HEK293 (cell line): ENCODE measurements at regions not wholly inside any gene's neighbourhood (a gene's known extent, or its start where the extent isn't known, plus 50 kb on each side); places are given as distances from the start of the nearest gene placed in this dataset.

Experiments used
- TCF7L2 ChIP-seq: IDR thresholded peaks from 2 replicates; pipeline ENCODE4 v1.6.1; 2011; ENCODE audit warnings: low read depth, mild to moderate bottlenecking, inconsistent platforms, low read length, moderate library complexity, borderline replicate concordance
- YY1 ChIP-seq: fragments of 450-650 bp; formaldehyde crosslinking; IDR thresholded peaks from 2 replicates; pipeline ENCODE4 v1.5.1; 2018; ENCODE audit warnings: missing biosample characterization, missing genetic modification characterization
- ZNF274 ChIP-seq, 2 experiments: fragments of 200-500 bp in 1 of 2; fragments of 450-650 bp in 1 of 2; sonication (Bioruptor generic) in 1 of 2; formaldehyde crosslinking in 1 of 2; IDR thresholded peaks; 2 replicates each; pipeline versions ENCODE4 v1.5.1 to v1.6.1; 2014 to 2016; ENCODE audit warnings: borderline replicate concordance in 1 of 2, inconsistent platforms in 1 of 2, low read length in 1 of 2, missing biosample characterization in 1 of 2, missing genetic modification characterization in 1 of 2
- ZNF335 ChIP-seq: fragments of 450-650 bp; formaldehyde crosslinking; conservative IDR thresholded peaks from 2 replicates; pipeline ENCODE4 v1.5.1; 2016; ENCODE audit warnings: missing biosample characterization, missing genetic modification characterization
- ZNF521 ChIP-seq: fragments of 450-650 bp; formaldehyde crosslinking; IDR thresholded peaks from 2 replicates; pipeline ENCODE4 v1.5.1; 2017; ENCODE audit warnings: missing biosample characterization, mild to moderate bottlenecking, missing genetic modification characterization
- TF ChIP-seq, protein P1 (sequence below): fragments of 450-650 bp; formaldehyde crosslinking; IDR thresholded peaks from 2 replicates; pipeline ENCODE4 v1.5.1; 2016; ENCODE audit warnings: missing biosample characterization, missing genetic modification characterization
- TF ChIP-seq, protein P2 (sequence below): fragments of 450-650 bp; formaldehyde crosslinking; IDR thresholded peaks from 2 replicates; pipeline ENCODE4 v1.5.1; 2017; ENCODE audit warnings: missing biosample characterization, missing genetic modification characterization
- TF ChIP-seq, protein P3 (sequence below): fragments of 450-650 bp; formaldehyde crosslinking; IDR thresholded peaks from 2 replicates; pipeline ENCODE4 v1.5.1; 2016; ENCODE audit warnings: missing biosample characterization, missing genetic modification characterization

DNA sequence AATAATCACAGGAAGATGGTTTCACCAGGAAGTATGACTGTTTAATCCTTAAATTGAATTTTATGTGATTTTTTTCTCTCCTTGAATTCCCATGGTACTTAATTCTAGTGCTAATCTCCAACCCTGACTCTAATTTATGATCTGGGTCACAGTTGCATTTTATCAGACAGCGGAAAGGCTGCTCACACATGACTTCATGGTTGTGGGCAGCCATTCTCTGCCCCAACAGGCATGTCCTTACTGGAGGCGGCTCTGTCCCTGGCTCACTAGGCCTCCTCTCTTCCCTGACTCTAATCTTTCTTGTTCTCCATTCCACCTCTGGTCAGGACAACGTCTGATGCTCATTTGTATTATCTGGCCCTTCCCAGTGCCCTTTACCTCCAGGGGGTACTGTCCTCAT, 184.4 kb downstream of the CHST1 start:
- TF ChIP-seq ZNF274 (IDR thresholded peaks at IDR 0.05; ENCODE audit: low read length) (no peak), ZNF274 (tag by site-specific recombination; IDR thresholded peaks at IDR 0.05; ENCODE audit: borderline replicate concordance) (no peak), ZNF521 (tag by site-specific recombination) (no peak), TCF7L2 (no peak), YY1 (no peak), ZNF335 (no peak)
- TF ChIP-seq, protein P1, sequence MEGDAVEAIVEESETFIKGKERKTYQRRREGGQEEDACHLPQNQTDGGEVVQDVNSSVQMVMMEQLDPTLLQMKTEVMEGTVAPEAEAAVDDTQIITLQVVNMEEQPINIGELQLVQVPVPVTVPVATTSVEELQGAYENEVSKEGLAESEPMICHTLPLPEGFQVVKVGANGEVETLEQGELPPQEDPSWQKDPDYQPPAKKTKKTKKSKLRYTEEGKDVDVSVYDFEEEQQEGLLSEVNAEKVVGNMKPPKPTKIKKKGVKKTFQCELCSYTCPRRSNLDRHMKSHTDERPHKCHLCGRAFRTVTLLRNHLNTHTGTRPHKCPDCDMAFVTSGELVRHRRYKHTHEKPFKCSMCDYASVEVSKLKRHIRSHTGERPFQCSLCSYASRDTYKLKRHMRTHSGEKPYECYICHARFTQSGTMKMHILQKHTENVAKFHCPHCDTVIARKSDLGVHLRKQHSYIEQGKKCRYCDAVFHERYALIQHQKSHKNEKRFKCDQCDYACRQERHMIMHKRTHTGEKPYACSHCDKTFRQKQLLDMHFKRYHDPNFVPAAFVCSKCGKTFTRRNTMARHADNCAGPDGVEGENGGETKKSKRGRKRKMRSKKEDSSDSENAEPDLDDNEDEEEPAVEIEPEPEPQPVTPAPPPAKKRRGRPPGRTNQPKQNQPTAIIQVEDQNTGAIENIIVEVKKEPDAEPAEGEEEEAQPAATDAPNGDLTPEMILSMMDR (tag by site-specific recombination), result no peak
- TF ChIP-seq, protein P2, sequence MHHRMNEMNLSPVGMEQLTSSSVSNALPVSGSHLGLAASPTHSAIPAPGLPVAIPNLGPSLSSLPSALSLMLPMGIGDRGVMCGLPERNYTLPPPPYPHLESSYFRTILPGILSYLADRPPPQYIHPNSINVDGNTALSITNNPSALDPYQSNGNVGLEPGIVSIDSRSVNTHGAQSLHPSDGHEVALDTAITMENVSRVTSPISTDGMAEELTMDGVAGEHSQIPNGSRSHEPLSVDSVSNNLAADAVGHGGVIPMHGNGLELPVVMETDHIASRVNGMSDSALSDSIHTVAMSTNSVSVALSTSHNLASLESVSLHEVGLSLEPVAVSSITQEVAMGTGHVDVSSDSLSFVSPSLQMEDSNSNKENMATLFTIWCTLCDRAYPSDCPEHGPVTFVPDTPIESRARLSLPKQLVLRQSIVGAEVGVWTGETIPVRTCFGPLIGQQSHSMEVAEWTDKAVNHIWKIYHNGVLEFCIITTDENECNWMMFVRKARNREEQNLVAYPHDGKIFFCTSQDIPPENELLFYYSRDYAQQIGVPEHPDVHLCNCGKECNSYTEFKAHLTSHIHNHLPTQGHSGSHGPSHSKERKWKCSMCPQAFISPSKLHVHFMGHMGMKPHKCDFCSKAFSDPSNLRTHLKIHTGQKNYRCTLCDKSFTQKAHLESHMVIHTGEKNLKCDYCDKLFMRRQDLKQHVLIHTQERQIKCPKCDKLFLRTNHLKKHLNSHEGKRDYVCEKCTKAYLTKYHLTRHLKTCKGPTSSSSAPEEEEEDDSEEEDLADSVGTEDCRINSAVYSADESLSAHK (tag by site-specific recombination), result no peak
- TF ChIP-seq, protein P3, sequence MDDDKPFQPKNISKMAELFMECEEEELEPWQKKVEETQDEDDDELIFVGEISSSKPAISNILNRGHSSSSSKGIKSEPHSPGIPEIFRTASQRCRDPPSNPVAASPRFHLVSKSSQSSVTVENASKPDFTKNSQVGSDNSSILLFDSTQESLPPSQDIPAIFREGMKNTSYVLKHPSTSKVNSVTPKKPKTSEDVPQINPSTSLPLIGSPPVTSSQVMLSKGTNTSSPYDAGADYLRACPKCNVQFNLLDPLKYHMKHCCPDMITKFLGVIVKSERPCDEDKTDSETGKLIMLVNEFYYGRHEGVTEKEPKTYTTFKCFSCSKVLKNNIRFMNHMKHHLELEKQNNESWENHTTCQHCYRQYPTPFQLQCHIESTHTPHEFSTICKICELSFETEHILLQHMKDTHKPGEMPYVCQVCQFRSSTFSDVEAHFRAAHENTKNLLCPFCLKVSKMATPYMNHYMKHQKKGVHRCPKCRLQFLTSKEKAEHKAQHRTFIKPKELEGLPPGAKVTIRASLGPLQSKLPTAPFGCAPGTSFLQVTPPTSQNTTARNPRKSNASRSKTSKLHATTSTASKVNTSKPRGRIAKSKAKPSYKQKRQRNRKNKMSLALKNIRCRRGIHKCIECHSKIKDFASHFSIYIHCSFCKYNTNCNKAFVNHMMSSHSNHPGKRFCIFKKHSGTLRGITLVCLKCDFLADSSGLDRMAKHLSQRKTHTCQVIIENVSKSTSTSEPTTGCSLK, result no peak
